NCI-H460 (cell line): ENCODE measurements at regions not wholly inside any gene's neighbourhood (a gene's known extent, or its start where the extent isn't known, plus 50 kb on each side); places are given as distances from the start of the nearest gene placed in this dataset.

ENCODE experiments used
- DNase-seq: peaks from one replicate; pipeline ENCODE4 v3.0.0-alpha.2; 2016; ENCODE audit warnings: low read depth; ENCODE audit errors: extremely low read depth

DNA sequence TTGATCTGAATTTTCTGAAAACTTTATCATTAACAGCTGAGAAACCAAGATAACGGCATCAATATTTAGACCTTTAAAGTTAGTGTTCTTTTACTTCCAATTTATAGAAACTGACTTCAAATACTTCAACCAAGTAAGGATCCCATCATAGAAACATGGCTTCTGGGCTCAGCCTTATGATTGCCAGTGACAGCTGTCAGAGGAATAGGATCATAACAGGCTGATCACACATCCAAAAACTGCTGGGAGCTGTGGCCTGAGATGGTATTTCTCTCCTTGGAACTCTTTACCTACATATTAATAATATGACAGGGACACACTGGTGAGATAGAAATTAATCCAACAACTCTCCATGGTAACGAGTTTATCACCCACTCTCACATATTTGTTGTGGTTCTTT is 448.3 kb upstream of the NMUR2 start:
- no peak for DNase-seq

DNA sequence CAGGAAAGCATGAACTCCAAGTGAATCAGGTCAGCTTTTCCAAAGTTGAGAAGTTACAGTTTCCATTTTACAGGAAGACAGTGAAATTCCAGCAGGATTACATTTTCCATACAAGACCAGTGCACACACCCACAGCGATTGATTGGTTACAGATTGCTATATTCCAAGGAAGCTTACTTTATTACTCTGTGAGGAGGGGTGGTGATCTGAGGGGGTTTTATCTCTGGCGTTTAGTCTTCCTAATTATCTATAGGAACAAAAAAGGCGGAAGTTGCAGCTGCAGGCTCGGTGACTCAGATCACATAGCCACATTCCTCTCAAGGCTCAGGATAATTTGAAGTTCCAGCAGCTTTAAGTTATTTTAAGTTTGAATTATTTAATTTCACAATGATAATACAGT is 450.4 kb upstream of the NMUR2 start:
- no peak for DNase-seq

DNA sequence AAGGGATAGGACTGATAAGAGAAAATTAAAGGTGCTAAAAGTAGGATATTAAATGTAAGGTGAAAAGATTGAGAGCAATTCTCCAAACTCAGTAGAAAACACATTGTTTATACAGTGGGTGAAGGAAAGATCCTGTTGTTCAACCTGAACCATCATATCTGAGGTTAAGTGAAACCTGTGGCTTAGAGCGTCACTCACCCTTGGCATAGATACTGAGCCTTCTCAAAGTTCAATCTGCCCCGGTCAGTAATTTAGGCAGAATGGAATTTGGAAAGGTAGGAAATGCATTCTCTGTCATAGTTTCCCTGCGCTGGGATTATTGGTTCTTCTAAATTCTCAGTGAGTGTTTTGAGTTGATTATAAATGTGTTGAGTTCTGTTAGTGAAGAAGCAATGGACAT is 456.2 kb upstream of the NMUR2 start:
- no peak for DNase-seq

DNA sequence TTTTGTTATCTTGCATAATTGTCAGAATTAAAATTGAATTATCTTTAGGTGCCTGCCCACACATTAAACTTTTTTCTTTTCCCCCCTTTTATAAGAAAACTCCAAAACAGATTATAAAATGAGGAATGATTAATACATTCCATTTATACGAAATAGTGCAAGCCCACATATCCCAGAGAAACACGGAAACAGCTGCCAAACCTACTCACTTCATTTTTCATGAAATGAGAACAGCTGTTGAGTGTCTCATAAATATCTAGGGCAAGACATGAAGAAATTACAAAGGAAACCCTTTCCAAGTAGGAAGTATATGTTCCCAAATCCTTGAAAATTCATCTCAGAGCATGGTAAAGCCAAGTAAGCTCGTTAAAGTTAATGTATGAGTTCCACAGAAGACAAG is 459.4 kb upstream of the NMUR2 start:
- no peak for DNase-seq

DNA sequence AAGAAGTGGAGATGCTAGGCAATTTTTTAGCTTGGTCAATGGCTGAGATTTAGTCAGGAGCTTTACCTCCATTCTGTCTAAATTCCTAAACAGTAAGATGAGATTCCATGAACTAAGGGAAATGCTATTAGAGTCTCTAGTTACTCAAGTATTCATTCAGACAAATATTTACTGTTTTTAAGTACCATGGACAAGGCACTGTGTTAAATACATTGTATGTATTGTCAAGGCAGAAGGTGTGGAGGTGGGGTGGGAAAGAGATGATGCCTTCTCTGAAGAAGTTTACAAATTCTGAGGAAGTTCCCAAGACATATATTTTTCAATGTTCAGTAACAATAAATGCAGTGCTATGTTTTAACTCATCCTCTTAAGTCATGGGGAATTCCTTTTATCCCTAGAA is 459.9 kb upstream of the NMUR2 start:
- no peak for DNase-seq

DNA sequence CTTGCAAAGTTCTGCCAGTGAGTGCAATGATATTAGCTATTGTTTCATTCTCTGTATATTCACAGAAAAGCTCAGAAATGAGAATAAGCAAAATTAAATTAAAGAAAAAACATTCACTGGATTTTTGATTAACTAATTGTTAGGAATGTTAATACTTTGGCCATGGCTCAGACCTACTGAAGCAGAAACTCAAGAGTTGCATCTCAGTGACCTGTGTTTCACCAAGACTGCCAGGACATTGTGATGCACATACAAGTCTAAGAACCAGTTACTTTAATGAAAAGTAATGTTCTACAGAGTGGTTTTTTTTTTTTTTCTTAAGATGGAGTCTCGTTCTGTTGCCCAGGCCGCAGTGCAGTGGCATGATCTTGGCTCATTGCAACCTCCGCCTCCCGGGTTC is 464.9 kb upstream of the NMUR2 start:
- DNase-seq, result no peak

DNA sequence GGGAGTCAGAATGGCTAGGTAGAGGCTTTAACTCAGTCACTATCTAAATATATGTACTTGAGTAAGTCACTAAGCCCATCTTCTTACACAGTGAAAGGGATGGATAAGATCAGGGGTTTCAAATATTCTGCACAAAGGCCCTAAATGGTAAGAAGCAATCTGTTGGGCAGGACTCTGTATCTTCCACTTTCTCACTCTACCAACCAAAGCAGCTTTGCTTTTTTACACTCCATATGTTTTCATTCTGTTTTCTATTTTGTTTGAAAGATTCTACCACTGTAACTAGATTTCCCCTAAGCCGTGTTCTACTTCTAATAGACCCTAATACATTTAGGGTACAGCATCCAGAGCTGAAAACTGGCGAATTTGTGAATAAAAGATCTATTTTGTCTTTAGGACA is 477.5 kb upstream of the NMUR2 start:
- no peak for DNase-seq

DNA sequence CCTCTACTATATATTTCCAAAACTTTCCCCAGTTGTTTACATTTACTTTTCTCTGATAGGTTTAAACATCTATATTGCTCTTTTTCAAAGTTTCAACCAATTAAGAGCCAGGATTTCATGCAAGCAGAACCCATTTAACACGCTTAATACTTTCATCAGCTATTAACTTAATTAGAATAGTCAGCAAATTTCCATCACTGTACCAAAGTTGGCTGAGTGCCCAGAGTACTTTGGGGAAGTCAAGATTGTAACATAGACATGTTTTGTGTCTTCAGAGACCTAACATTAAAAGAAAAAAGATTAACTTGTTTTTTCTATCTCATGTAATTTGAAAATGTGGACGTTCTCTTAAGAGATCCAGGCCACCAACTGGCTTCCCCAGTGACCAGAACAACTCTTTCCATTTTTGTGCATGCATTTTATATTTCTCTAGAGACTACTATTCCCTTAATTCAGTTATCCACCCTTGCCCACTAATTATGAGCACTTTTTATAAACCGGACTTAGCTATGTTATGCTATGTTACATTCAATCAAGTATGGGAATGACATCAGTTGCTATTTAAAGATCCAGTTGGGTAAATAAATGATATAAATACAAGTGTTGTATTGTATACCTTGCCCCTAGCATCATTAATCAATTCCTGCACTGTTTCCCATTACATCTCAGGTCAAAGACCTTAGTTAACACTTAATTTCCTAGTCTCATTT is 478.1 kb upstream of the NMUR2 start:
- no peak for DNase-seq

DNA sequence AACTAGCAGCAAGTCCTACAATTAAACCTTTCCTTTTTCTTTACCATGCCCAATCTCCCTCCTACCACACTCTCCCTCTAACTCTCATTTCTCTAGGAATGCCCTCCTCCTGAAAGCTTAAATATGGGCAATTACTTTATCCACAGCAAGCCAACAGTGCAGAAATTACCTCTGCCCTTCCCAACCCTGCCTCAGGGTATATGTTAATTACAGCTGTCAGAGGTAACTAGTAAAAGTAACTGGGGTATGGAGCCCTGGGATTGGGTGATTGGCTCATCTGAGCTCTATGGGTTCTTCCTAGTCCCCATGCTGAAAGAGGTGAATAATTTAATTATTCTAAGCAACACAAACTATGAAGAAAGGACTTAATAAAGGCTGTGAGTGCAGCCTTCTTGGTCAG is 478.9 kb upstream of the NMUR2 start:
- DNase-seq, result no peak

DNA sequence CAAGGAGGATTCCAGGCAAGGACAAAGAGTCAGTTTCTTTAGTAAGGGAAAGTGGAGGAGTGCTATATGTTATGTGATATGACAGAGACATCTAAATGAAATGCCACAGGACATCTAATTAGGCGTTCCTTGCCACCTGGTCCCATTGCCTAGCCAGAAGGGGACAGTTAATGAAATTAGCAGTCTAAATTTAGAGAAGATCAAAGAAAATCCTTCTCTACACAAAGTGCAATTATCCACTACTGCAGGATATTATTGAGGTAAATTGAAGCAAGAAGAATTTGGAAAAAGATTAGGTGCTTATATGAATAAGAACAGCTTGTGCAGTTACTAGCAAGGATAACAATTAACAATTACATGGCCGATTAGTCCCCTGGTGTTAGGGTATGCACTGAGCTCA is 495.3 kb upstream of the NMUR2 start:
- no peak for DNase-seq

DNA sequence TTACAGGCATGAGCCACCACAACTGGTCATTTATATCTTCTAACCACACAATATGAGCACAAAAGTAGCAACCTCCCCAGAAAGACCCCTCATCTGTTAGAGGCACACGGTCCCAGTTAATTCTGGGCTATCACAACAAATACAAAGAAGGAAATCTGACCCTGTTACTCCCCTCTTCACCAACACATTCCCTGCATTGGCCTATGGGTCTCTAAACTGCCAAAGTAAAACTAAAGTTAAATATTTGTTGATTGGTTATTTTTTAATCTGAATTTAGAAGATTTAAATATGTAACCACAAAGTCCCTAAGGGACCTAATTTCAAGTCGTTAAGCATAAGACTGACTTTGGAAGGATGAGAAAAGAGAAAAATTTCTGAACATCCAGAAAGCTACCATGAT is 496.7 kb upstream of the NMUR2 start:
- no peak for DNase-seq

DNA sequence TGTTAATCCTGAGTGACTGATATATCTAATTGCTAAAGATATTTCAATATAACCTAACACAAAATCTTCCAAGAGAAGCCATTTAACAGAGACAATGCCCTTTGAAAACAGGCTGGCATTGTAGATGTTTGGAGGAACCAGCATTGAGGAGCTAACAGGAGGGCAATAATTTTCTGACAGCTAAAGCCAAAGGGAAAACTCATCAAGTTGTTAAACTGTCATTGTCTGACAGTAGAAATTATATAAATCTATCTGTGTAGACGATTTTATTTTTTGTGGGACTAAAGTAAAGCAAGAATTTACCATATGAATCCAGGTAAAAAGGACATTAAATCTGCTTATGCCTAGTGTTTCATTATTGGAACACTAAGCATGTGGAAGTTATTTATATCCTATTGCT is 500.2 kb upstream of the NMUR2 start:
- no peak for DNase-seq

DNA sequence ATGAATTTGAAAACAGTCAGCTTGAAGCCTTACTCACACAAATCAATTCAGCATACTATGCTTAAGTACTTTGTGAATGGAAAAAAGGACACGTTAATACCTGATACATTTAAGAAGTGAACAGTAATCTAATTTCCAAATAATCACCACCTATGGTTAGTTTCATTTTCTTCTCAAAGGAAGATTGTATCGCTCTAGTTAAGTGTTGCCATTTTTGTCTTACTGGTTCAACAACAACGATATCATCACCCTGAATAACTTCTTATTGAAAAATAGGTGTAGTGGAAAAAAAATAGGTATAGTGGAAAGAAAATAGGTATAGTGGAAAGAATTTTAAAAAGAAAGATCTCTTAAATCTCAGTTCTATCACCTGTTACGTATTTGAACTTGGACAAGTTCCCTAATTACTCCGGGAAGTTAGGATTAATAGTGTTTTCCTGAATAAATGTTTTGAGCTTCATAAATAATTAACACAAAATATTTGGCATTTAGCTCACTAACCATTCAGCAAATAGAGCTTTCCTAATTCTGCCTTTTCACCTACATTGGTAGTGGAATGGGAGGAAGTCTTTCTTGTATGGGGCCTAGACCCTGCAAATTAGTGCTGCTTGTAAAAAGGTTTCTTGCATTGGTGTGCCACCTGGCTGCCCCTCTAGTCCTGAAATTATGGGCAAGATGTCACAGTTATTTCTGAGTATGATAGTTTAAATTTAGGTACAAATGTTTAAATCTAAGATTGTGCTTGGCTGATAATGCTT is 502.6 kb upstream of the NMUR2 start:
- no peak for DNase-seq

DNA sequence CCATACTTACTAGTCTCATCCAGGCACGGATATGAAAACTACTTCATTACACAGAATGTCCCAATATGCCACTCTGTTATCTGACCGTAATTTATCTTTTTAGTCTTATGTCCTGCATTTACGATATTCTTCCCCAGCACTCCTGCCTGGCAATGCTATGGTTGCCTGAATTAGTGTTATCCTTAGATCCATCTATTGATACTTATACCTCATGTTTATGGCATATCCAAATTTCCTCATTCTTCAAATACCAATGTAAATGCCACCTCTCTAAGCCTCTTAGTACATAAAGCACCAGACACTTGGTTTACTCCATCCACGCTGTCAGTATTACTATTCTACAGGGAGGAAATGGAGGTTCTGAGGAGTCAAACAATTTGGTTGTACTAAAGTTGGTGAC is 507.8 kb upstream of the NMUR2 start:
- no peak for DNase-seq

DNA sequence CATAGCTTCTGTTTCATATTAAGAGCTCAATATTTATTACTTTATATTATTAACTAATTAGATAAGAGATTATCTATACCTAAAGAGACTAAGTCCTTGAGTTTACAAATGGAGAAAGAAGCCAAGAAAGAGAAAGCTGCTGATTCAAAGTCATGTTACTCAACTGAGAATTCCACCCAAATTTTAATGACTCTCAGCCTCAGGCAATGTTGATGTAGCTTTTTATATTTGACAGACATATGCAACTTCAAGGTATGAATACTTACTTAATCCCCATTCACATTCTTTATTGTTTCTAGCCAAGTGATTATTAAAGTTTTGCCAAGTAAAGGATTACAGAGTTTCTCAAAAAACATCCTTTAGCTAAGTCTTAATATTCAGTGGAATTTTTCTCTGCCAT is 527.5 kb upstream of the NMUR2 start:
- no peak for DNase-seq

DNA sequence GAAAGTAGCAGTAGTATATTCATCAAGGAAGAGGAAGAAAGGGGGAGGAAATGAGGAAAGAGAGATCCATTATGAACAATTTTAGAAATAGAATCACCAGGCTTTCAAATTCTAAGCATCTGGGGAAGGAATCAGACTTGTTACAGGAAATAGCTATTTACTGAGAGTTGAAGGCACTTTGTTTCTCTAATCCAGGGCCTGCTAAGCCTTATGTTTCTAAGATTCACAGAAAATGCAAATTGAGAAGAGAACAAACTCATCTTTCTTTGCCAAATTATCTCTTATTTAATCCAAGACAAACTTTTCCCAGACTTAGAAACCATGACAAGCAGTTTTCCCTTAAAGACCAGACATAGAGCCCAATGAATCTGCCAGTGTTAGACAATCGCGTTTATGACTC is 528.0 kb upstream of the NMUR2 start:
- no peak for DNase-seq

DNA sequence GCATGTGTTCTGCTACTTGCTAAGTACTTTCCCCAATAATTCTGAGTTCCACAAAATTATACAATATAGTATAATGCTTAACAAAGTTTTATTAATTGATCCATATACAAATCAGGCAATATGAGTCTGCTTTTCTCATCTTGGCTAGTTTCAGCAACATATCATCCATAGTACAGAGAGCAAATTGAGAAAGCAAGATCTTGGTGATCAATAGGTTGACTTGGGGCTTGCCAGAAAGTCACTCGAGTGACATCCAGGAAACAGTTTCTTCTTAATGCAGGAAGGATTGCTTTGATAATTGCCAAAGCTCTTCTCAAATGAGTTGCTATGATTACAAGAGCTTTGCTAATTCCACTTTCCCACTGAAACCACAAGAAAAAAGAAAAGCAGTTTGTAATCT is 533.6 kb upstream of the NMUR2 start:
- no peak for DNase-seq

DNA sequence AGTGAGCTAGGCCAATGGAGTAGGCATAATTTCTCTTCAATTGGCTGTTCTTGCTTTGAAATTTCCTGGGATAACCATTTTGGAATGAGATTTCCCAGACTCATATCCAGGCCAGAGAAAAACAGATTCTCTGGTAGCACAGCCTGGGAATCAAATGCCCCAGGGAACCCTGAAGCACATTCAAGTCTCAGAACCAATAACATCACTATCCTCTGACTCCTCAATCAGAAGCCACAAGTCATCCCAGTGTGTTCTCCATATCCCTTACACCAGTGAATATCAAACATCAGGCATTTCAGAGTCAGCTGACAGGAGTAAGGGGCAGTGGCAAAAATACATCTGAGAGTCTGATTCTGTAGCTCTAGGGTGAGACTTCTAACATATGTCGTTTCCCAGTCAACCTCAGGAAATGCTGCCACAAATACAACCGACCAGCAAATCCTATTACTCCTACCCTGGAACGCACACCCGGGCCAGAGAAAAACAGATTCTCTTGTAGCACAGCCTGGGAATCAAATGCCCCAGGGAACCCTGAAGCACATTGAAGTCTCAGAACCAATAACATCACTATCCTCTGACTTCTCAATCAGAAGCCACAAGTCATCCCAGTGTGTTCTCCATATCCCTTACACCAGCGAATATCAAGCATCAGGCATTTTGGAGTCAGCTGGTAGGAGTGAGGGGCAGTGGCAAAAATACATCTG is 537.7 kb upstream of the NMUR2 start:
- no peak for DNase-seq

DNA sequence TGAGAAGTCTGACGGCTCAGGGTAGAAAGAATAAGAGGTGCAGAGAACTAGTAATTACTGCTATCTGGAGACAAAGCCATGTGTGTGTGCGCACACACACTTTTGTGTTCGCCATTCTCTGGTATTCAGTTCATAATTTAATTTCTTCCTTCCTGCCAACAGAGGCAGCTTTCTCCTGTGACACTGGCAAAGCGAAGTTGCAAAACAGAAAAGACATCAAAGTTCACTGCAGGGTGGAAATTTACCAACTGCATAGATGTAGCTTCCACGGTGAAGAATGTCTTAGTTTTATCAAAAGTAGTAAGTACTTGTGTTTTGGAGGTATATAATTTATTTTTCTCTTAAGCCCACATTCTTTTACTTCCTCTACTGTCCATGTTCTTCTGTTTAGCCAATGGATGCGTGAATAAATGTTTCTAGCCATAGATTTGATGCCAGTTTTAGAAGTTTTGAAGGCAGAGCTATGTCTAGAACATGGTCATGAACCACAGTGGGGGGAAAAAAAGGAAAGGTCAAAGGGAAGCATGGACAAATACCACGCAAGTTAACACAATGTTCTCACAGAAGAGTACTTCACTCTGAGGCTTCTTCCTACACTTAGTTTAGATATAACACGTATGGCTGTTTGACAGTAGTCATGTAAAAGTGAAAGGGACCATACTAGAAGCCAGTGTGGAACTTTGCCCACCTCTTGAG is 536.5 kb upstream of the GRIA1 start:
- DNase-seq, result no peak

DNA sequence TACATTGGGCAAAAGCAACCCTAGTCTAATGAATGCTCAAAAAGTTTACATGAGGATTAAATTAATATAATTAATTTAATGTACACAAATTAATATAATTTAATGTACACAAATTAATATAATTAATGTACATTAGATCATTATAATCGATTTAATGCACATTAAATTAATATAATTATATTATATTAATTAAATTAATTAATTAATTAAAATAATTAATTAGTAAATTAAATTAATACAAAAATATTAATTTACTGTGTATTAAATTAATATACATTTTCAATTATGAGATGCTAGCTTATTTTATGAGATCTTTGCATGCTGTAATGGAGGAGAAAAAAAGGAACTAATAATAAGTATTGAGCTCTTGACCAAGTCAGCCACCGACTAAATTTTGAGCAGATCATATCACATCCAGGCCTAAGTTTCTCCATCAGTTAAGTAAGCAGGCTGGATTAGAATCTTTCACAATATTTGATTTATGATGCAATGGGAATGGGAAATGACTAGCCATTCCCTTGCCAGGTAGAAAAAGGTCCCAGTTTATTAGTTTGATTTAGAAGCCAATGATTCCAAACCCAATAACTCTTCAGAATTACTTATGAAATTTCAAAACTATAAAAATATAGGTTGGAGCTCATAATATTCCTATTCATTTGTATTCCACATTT is 533.4 kb upstream of the GRIA1 start:
- no peak for DNase-seq
